DMS 273 treated with DMSO at 0.1 percent for 48 hours (cell line): ENCODE measurements at regions not wholly inside any gene's neighbourhood (a gene's known extent, or its start where the extent isn't known, plus 50 kb on each side); places are given as distances from the start of the nearest gene placed in this dataset.
"Not testable (repeated sequence)": the region's sequence is repeated elsewhere in the genome, so short reads cannot be mapped to it uniquely, and the experiment has no call there.

Source experiments
- DNase-seq: peaks from one replicate; lab custom pipeline; 2025; lab: John Stamatoyannopoulos, UW

DNA sequence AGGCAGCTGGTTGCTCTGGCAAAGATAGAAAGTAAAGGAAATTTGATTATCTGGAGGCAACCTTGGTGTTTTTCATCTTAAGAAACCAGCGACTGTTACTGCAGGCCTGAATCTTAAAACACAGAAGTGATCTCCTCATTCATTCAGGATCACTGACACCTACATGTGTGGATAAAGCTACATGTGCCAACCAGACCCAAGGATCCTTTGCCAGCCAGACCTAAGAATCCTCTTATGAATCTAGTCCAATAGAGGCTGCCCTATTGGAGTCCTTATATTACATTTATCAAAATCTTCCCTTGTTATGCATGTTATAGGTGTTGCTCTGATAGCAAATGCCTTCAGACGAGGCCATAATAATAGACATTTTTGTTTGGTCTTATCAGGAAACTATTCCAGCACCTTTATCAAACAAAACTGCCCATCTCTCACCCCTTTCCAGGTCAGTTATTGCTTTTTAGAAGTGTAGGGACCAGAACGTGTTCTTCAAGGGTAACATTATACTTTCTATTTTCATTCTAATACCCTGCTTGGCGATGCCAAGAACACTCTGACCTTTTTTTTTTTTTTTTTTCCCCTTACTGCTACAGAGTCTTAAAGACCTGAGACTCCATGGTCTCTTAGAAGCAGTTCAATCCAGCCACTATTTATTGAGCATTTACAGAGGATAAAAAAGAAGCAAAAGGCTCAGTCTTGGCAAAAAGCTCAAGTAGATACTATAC lies 175.5 kb upstream of the PTBP2 start:
- no peak for DNase-seq

DNA sequence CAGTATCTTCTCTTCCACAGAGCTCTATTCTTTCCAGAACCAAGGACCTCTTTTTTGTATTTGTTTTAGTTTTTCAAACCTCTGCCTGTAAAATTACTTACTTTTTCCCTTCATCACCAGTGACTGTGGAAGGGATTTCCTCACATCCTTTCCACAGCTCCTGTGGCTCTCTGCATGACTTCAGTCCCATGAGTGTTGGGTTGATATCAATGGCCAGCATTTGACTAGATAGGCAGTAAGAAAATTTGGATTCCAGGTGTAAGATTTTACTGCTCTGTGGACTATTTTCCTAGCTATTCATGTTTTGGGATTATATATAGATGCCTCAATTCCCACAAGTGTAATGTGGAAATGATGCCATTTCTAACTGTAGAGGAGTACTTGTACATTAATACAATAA lies 171.5 kb upstream of the PTBP2 start:
- no peak for DNase-seq

DNA sequence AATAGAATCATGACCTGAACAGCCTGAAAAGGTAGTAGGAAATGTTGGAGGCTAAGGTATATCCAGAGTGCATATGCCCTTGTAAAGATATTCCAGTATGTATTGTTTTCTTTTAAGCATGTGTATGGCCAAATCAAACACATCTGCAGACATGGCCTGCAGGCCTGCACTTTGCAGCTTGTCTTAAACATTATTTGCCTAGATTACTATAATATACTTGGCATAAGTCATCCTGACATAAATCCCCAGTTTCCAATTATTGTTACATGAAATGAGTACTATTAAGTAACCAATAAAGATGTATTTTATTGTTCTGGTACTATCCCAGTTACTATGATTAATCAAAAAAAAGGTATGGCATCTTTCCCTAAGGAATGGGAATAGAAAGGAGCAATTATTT lies 169.1 kb upstream of the PTBP2 start:
- DNase-seq = no peak

DNA sequence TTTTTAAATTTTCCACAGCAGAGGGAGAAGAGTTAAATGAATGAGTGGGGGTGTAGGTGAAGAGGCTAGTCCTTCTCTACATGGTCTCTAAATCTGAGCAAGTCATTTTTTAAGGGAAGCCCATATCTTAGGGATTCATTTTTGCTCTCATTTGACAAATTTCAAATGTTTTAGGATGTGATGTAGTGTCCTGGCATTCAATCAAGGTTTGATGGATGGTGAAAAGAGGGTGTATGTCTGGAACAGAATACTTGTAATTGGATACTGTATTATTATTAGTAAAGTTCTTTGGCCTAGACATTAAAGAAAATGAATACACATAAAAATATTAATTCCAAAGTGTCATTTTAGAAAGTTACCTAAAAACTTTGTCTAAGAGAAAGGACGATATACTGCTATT lies 167.8 kb upstream of the PTBP2 start:
- no peak for DNase-seq

DNA sequence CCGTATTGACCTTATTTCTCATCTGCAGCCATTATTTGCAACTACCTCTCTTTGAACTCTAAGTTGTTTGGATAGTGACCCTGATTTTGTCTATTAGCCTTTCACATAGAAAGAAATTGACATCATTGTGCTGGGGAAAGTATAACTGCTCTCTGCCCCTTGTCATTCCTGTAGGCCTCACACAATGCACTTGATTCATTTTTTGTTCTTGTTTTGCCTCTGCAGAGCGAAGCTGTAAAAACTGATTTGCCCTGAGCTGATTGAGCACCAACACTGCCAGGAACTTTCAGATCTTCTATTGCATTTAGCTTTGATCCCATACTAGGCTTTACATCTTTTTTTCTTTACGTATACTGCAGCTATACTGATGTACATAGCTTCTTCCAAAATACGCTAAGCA lies 167.2 kb upstream of the PTBP2 start:
- no peak for DNase-seq

DNA sequence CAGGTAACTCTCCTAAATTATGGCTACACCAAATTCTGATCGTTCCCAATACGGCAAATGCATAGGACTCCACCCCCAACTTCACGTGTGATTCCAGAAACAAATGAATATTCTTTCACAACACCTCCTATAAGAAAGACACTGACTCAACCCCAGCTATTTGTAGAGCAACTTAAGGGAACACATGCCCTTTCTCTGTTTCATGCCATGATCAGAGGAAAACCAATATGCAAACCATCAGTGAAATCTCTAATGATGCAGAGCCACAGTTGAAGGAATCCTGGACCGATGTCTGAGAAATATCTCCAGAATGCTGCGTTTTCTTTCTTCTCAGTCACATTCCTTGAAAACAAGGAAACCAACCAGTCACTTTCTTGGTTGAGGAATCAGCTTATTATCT lies 164.2 kb upstream of the PTBP2 start:
- no peak for DNase-seq

DNA sequence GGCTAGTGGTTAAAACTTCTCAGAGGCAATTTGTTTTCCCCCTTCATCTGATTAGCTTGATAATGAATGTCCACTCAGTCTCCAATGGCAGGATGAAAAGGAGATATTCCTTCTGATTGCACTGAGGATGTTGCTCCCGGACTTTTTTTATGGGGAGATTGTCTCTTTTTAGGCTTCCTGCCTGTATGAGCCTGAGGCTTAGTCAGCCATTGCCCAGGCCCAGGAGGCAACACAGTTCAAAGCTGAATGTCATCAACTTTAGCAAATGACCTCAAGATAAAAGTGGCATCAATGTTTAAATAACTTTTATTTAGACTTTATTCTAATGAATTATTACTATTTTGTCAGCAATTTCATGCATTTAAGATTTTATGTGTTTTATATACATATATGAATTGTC lies 162.9 kb upstream of the PTBP2 start:
- DNase-seq = no peak

DNA sequence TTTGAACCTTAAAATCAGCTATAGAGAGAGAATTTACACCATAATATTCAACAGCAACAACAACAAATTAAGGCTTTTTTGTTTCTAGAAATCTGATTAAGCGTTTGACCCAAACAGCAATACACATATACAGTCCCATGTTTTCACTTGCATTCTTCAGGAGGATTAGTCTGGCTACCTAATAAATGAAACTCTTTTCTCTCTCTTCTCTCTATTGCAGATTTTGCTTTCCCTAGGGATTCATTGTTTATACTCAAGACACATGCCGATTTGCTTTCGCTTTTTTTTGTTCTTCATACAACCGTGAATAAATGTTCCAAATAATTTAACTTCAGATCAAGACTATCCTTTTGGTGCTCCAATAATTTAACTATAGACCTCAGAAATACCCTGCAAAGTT lies 162.4 kb upstream of the PTBP2 start:
- no peak for DNase-seq

DNA sequence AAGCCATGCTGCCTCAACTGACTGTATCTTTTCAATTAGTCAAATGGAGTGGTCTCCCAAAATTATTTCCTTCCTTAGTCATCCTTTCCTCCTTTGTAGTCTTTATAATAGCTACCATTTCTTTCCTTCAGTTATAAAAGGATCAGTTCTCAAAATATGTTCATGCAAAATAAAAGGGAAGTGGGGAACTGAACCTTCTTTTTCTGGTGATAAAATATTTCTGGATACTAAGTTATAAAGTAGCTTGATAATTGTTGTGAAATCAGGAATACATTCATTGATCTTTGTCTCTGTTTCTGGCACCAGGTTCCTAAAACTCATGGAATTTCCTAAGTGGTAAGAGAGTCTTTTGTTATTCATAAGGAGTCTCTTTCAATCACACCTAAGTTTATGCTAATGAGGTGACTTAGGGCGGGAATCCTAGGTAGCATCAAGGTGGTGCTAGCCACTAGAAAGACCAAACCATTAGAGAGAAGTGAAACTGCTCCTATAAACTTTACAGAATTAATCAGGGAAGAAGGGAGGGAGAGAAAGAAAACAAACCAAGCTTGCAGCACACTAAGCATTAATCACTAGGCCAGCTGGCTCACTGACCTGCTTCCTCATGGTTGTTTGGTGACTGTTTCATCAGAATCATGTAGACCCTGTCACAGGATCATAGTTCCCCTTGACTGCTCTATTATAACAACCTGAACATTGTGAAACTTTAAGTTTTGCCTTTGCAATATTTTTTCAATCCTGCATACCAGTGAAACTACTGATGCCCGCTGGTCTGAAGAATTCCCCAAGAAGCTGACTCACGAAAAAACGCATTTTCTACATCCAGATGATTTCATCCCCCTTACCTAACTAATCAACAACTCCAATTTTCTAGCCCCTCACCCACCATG lies 161.6 kb upstream of the PTBP2 start:
- DNase-seq = no peak

DNA sequence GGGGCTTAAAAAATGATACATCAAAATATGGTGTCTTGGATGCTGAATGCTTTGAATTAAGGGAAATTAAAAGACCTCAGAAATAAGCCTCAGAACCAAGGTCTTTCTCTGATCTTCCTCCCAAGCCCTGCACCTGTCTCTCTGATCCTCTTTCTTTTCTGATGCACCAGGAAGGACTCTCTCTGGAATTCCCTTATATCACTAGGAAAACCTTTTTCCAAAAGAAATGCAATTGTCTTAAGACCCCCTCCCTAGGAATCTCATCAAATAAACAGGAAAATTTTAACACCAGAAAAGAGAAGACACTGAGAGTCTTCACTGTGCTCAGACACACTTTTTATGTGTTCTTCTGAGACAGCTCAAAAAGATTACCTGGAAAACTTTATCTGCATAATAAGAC lies 159.5 kb upstream of the PTBP2 start:
- DNase-seq = no peak

DNA sequence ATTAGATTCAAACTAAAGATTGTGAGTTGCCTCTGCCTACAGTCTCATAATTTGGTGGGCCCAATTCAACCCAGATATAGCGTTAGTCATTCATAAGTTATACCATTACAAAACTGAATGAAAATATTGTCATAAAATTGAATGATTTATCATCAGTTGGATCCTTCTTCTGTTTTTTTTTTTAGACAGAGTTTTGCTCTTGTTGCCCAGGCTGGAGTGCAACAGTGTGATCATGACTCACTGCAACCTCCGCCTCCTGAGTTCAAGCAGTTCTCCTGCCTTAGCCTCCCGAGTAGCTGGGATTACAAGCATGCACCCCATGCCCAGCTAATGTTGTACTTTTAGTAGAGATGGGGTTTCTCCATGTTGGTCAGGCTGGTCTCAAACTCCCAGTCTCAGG lies 157.2 kb upstream of the PTBP2 start:
- not testable (repeated sequence) for DNase-seq

DNA sequence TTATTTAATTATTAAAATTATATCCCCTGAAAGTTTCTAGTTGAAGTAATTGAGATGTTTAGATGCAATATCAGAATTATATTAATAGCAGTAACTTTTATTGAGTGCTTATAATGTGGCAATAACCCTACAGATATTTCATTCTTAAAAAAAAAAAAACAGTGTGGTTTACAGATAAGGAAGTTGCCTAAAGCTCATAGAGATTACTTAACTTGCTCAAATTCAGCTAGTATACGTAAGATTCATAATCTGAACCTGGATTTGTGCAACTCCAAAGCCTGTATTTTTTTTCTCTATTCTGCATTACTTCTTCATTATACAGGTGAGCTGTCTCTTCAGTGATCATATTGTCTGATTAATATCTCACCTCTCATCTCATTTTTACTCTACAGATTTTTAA lies 156.0 kb upstream of the PTBP2 start:
- DNase-seq = no peak

DNA sequence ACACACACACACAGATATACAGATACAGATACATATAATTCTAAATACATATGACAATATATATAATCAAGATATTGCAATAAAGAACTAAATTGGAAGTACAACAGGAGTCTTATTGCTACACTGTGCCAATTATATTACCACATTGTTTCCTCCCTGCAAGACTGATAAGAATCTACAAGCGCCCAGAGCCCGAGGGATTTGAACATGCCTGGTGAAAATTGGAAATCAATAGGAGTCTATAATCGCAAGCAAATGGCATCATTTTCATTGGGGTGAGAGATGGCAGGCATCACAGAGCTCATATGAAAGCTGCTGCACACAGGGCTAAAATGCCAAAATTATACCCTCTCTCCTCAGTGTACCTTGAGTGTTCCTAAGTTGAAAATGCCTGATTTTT lies 152.9 kb upstream of the PTBP2 start:
- DNase-seq = no peak

DNA sequence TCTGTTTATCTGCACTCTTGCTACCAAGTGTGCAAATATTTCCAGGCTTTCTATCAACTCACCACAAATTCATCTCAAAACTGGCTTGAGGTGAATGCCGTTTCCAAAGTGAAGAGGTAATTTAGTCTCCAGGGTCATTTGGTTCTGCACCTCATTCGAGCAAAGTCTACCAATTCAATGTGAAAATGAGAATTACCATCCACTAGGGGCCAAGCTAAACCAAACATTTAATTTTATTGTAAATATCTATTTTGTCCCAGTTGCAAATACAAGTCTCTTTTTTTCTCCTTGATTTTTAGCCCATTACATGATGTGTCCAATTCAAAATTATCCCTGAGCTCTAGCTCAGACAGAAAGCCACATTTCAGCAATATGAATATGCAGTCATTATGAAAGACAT lies 152.3 kb upstream of the PTBP2 start:
- DNase-seq = no peak

DNA sequence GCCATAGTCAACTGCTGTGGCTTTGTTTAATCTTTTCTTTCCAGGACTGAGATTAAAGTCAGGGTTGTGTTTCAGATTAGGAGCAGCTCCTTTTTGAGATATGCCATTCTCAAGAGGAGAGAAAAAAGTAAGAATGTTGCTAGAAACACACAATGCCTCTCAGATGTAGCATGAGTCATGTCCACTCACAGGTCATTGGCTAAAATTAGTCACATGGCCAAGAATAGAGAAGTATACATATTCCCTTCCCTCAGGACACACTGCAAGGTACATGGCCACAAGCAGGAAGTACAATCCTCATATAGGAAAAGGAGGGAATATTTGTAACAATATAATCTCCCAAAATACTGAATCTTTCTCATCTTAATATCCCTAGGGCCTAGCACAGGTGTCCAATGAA lies 141.9 kb upstream of the PTBP2 start:
- DNase-seq = no peak

DNA sequence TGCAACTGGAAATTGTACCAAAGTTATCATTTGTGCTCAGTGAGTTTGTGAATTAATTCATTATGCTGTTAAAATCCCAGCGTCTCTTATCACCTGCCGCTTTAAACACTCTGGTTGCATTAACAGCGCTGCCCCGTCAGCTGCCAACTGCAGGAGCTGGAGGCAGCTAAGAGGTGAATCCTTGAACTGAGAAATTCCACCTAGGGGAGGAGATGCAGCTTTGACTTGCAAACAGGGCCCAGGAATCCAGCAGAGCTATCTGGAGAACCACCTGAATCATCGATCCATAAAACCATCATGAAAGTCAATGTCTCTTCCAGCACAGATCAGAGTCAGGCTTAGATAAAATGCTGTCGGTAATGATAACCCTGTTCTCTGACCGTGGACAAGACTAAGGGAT lies 140.7 kb upstream of the PTBP2 start:
- no peak for DNase-seq

DNA sequence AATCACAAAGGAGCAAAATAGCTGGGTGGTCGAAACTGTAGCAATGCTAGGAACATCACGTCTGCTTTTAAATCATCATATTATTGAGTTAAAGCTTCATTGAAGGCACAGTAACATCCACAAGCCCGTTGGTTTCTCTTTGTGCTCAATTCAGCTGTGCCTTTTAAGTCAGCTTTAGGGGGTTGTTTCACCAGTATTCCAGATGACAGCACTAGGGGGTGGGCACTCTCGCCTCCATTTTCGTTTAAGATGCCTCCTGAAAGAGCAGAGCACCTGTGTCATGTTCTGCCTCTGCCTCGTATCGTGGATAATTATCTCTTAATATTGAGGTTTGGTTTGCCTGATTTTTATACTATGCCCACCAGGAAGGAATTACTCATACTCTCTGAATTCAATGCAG lies 139.8 kb upstream of the PTBP2 start:
- no peak for DNase-seq

DNA sequence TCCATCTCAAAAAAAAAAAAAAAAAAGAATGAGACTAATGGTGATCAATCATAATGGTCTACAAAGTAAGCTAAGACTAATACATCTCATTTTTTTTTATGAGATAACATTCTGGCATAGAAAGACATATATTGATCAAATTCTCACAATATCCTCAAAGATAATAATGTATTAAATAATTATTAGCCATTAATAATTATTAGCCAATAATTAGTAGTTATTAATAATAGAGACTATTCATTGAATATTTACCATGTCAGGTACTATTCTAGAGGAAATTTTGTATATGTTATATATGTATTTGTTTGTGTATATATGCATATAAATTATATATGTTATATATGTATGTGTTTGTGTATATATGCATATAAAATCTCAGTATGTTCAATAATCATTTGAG lies 137.7 kb upstream of the PTBP2 start:
- DNase-seq = no peak

DNA sequence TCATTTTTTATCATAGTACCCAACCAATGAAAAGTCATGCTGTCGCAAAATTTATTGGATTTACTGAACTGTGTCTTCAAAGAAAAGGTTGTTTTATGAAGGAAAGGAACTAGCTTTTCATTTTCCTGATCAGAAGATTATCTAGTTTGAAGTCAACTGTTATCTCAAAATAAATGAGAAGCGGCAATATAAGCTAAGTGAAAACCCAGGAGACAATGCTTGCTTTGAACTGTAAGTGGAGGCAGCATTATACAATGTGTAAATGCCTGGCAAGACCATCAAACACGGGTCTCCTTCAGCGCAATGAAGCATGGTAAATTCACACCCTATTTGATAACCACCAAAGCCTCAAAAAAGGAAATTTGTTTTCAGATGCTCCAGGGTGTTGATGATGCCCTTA lies 134.4 kb upstream of the PTBP2 start:
- no peak for DNase-seq

DNA sequence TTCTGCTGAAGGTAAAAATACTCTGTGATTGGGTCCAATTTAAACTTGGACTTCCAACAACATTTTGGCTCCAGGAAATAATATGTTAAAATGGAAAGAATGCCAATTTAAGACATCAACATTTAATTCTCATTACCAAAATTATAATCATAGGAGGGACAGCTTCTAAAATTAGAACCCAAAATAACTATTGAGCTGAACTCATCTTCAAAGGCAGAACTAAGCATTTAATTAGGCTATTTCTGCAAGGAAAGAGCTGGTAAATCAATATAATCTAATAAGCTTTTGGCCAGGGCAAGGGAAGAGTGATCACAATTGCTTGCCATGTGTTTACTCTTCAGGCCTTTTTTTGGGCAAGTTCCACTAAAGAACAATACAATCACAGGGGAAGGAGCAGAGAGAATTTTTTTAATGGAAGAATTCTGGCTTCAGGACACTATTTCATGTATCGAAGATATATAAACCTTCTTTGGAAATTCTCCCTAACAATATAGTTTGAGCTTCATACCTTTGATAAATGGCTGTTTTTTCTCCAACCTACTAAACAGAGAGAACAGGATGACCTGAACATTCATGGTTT lies 133.1 kb upstream of the PTBP2 start:
- no peak for DNase-seq

DNA sequence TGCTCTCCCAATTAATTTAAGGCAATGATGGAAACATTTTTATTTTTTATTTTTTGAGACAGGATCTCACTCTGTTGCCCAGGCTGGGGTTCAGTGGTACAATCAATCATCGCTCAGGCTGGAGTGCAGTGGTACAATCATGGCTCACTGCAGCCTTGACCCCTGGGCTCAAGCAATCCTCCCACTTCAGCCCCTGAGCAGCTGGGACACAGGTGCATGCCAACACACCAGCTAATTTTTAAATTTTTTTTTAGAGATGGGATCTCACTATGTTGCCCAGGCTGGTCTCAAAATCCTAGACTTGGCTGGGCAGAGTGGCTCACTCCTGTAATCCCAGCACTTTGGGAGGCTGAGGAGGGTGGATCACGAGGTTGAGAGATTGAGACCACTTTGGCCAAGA lies 126.1 kb upstream of the PTBP2 start:
- not testable (repeated sequence) for DNase-seq

DNA sequence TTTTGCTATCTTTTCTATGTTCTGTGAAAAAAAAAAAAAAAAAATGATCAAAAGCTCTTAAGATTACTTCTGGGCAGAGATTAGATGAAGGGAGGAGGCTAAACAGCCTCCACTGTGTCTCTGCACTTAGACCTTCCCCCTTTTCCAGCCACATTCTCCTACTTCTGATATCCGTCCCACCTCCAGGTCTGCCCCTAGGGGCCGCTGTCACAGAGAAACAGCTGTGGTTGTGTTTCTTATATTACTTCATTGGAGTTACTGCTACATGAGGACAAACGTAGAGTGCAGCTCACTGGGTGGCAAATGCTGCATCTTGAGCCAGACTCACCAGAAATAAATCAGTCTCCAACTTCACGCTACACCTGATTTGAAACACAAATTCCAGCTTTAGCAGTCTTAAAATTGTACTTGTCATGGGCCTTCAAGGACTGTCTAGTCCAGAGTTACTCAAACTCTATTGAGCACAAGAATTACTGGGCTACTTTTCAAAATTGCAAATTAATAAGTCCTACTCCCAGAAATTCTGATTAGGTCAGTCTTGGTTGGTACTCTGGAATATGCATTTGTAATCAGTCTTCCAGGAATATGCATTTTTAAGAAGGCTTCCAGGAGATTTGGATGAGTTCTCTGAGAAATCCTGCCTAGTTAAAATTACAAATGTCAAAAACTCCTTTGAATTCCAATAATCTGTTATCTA lies 125.2 kb upstream of the PTBP2 start:
- no peak for DNase-seq

DNA sequence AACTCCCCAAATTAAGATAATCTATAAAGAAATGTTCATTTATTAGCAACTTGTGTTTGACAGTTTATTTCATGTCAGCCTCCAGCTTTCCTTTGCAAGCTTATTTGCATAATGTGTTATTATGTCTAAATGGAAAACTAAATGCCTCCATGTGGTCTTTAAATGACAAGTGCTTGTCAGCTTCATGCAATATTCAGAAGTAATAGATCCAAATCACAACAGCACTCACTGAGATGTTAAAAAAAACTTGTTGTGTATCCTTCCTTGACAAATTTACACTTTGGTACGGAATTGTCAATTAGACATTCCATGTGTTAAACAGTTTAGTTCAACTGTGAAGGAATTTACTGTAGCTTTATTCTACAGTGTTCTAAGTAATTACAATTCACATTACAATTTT lies 124.4 kb upstream of the PTBP2 start:
- no peak for DNase-seq
